ENCODE measurements at regions not wholly inside any gene's neighbourhood (a gene's known extent, or its start where the extent isn't known, plus 50 kb on each side); places are given as distances from the start of the nearest gene placed in this dataset.
A peak's percentile ranks its signal among the peaks of the same experiment; 100 is the strongest.
"Not testable (repeated sequence)": the region's sequence is repeated elsewhere in the genome, so short reads cannot be mapped to it uniquely, and the experiment has no call there.

DNA sequence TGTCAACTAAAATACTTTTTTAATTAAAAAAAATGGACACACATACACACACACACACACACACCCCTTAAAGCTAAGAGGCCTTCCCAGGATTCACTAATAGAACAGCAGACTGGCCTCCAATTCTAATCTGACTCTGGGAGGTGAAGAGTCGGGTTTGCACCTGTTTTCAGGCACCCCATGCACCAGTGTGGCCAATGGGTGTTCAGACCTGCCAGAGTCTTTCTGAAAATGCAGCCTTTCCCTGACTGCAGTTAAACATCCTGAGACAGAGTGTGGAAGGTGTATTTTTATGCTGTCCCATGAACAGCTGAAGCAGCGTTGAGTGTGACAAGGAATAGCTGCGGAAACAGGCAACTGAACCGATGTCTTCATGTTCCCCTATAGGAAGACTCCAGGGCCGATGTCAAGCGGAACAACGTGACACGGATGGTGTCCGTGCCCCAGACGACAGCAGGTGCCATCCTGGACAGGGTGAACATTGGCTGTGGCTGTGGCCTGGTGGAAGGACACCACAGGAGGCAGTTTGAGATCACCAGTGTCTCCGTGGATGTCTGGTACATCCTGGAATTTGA lies 74.6 kb upstream of the LYZL2 start:
- no peak for DNase-seq (ENCODE audit: low read depth)
- TF ChIP-seq, protein P1, sequence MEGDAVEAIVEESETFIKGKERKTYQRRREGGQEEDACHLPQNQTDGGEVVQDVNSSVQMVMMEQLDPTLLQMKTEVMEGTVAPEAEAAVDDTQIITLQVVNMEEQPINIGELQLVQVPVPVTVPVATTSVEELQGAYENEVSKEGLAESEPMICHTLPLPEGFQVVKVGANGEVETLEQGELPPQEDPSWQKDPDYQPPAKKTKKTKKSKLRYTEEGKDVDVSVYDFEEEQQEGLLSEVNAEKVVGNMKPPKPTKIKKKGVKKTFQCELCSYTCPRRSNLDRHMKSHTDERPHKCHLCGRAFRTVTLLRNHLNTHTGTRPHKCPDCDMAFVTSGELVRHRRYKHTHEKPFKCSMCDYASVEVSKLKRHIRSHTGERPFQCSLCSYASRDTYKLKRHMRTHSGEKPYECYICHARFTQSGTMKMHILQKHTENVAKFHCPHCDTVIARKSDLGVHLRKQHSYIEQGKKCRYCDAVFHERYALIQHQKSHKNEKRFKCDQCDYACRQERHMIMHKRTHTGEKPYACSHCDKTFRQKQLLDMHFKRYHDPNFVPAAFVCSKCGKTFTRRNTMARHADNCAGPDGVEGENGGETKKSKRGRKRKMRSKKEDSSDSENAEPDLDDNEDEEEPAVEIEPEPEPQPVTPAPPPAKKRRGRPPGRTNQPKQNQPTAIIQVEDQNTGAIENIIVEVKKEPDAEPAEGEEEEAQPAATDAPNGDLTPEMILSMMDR (IDR thresholded peaks at IDR 0.05; ENCODE audit: low read length, missing control alignments), result no peak

DNA sequence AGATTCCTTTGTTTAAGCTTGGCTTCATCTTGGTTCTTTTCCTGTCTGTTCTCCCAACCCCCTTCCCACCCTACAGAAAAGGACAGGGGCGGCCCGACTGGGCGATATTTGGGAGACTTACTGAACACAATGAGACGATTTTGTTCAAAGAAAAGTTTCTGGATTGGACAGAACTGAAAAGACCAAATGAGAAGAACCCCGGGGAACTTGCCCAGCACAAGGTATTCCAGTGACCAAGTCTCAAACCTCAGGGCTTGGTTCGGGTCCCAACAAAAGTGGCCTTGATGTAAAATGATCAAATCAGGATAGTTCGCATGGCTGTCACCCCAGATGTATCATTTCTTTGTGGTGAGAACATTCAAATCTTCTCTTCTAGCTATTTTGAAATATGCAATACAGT lies 73.9 kb upstream of the LYZL2 start:
- not testable (repeated sequence) for DNase-seq (ENCODE audit: low read depth); H3K4me3 ChIP-seq (replicated peaks; ENCODE audit: low read depth, low read length)

More for the DNA sequence above, 74.6 kb upstream of the LYZL2 start:
- no peak overlapping the region for H3K4me3 ChIP-seq (replicated peaks; ENCODE audit: low read depth, low read length)

DNA sequence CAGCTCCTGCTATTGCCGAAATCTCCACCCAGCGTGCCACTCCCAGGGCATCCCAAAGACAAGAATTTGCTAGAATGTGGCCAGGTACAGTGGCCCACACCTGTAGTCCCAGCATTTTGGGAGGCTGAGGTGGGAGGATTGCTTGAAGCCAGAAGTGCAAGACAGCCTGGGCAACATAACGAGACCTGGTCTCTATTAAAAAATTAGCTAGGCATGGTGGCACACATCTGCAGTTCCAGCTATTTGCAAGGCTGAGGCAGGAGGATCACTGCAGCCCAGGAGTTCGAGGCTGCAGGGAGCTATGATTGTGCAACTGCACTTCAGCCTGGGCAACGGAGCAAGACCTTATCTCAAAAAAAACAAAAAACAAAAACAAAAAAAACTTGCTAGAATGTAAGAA lies 73.3 kb upstream of the LYZL2 start:
- TF ChIP-seq, protein P1 (IDR thresholded peaks at IDR 0.05; ENCODE audit: low read length, missing control alignments), result no peak
- DNase-seq (ENCODE audit: low read depth), result no peak
- H3K4me3 ChIP-seq (replicated peaks; ENCODE audit: low read depth, low read length), result no peak overlapping the region

DNA sequence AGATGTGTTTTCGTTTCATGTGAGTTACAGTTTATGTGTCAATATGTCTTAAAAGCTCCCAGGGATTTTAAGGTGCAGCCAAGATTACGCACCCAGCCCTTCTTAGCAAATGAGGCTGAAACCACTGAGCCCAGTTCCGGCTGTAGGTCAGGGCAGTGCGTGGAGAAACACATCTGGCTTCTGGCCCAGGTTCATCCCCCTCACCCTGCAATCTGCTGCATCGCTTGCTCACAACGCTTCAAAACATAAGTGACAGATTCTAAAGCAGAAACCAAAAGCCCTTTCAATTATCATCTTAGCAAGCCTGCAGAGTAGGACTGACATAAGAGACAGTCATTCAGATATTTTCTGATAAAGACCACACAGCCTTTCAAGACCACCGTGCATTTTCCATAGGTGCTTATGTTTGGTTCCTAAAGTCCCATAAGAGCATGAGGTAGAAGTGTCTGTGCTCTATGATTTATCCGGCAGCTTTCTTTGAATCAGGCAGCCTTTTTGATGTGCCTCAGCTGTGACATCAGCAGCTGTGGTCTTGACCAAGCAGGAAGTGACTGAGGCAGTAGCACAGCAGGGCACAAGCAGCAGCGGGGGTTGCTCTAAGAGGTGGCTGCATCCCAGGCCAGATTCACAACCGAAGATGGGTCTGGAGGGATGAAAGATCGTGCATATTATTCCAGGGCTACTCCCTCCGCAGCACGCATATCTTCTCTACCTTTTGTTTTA lies 72.1 kb upstream of the LYZL2 start:
- no peak overlapping the region for H3K4me3 ChIP-seq (replicated peaks; ENCODE audit: low read depth, low read length)
- peak; percentile 66 for DNase-seq (ENCODE audit: low read depth)
- TF ChIP-seq, protein P1 (IDR thresholded peaks at IDR 0.05; ENCODE audit: low read length, missing control alignments), result no peak

DNA sequence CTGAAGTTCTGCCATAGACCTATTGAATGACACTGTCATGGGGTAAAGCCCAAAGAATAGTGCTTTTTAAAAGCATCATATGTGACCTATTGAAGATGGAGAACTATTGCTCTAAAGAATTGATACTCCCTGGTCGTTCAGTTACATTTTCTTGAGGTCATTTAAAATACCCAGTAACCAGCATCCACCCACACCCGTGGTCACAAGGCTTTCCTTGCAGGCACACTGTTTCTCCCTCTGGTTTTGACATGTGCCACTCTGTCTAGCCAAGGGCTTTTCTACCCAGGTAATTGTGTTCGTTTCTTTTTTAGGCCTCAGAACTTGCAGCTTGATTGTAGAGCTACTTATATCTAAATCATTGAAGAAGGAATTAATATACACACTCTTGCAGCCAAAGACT lies 68.3 kb upstream of the LYZL2 start:
- DNase-seq (ENCODE audit: low read depth), result no peak
- TF ChIP-seq, protein P1 (IDR thresholded peaks at IDR 0.05; ENCODE audit: low read length, missing control alignments), result no peak
- no peak overlapping the region for H3K4me3 ChIP-seq (replicated peaks; ENCODE audit: low read depth, low read length)

DNA sequence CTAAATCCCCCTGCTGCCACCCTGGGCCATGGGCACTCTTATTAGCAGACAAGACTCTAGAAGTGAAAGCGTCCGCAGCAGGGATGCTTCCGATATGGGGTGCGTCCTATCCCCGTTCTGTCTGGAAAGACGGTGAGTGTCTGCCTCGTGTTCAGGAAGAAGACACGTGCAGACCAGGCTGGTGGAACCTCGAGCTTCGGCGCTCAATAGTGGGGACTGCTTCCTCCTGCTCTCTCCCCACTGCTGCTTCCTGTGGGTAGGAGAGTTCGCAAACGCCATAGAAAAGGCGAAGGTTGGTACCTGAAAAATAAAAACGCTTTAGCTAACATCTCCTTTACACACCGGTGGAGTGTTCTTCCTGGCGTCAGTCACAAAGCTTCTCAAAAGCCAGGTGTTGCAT lies 67.7 kb upstream of the LYZL2 start:
- not testable (repeated sequence) for H3K4me3 ChIP-seq (replicated peaks; ENCODE audit: low read depth, low read length); DNase-seq (ENCODE audit: low read depth)

DNA sequence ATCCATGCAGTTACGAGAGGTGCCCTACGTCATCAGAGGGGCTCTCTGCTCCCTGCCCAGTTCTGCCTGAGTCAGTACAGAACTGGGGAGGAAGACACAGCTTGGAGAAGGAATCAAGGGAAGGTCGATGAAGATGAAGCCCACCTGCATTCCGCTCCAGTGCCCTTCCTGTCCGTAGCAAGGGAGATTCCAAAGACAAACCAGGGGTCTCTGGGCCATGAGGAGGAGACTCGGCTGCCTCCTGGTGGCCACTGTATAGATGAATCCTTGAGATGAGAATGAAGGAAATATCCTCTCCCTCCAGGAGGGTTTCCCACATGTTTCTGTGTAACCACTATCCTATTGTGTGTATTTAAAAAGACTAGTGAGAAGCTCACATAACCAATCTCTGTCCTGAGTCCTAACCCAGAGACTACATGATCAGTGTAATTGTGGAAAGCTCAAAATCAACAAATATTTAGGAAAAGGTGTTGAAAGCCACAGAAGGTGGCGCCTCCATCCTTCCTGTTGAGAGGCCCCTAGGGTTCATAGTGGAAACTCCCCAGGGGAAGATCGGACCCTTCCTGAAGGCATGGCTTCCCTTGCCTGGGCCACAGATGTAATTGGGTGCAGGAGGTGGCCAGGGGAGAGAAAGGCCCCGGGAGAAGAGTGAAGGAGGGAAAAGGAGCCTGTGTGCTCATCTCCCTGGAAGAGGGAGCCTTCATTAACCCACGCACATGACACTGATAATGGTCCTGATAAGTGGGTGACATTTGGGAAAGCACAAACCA lies 67.0 kb upstream of the LYZL2 start:
- DNase-seq (ENCODE audit: low read depth); H3K4me3 ChIP-seq (replicated peaks; ENCODE audit: low read depth, low read length): not testable (repeated sequence)

DNA sequence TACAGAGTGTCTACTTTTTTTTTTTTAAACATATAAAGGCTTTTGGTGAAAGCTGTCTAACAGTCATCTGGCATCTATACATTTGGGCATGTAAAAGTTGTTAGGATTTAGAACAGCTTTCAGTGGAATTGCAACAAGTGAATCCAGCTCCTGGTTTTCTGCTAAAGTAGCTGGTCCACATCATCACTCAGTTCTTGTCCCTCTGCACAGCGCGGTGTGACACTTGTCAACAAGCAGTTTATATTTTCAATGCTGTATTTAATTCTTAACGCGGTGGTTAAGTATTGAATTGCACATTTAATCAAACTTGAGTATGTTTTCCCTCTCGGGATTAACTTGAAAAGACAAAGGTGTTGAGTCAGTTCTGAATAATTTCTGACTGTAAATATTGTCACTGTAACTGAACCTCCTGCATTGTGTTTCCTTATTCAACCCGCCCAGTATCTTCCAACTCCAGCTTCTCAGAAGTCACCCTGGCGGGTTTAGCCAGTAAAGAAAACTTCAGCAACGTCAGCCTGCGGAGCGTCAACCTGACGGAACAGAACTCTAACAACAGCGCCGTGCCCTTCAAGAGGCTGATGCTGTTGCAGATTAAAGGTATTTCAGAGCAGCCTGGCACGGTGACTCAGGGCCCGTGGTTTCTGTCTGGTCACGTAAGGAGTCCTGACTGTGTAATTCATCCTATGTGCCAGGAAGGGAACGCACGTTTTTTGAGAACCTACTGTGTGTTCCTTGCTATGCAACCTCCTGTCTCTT lies 66.1 kb upstream of the LYZL2 start:
- H3K4me3 ChIP-seq (replicated peaks; ENCODE audit: low read depth, low read length), result not testable (repeated sequence)
- DNase-seq (ENCODE audit: low read depth), result peak; percentile 20

Data from fibroblast of pulmonary artery (primary cell).